H1 (cell line): ENCODE measurements at regions not wholly inside any gene's neighbourhood (a gene's known extent, or its start where the extent isn't known, plus 50 kb on each side); places are given as distances from the start of the nearest gene placed in this dataset.

ENCODE experiments used
- BCL11A ChIP-seq, 2 experiments: IDR thresholded peaks; one replicate each; pipeline ENCODE4 v1.6.1; 2011; ENCODE audit warnings: low read depth in 2 of 2, low read length in 2 of 2, mild to moderate bottlenecking in 2 of 2
- SP1 ChIP-seq: IDR thresholded peaks from 2 replicates; pipeline ENCODE4 v1.6.1; 2011; ENCODE audit warnings: low read depth, low read length
- TEAD4 ChIP-seq: IDR thresholded peaks from 2 replicates; pipeline ENCODE4 v1.6.1; 2012; ENCODE audit warnings: low read depth, low read length, inconsistent platforms, mixed read lengths

- no peak for TF ChIP-seq SP1
- no peak for TF ChIP-seq BCL11A (IDR thresholded peaks at IDR 0.05; ENCODE audit: low read depth in 2 of 2, low read length in 2 of 2)
- no peak for TF ChIP-seq TEAD4
These were observed 99.5 kb downstream of the HTR5A start (continued) for GRCh38 chr7:155169498-155170065.
